ENCODE measurements at regions not wholly inside any gene's neighbourhood (a gene's known extent, or its start where the extent isn't known, plus 50 kb on each side); places are given as distances from the start of the nearest gene placed in this dataset.

GRCh38 chr10:108362296-108362695 lies 1197.8 kb upstream of the SORCS1 start:
- no peak for DNase-seq (ENCODE audit: low spot score)
- no peak for TF ChIP-seq SP1 (IDR thresholded peaks at IDR 0.05)
- no peak for TF ChIP-seq TAF1 (conservative IDR thresholded peaks at IDR 0.05)
- no peak for TF ChIP-seq GABPA (IDR thresholded peaks at IDR 0.05 in 1 of 2, conservative IDR thresholded peaks at IDR 0.05 in 1 of 2)
- TF ChIP-seq EGR1 (IDR thresholded peaks at IDR 0.05; ENCODE audit: low read depth in 2 of 2), result no peak
- TF ChIP-seq JUND (IDR thresholded peaks at IDR 0.05), result no peak
- no peak for TF ChIP-seq RAD21 (IDR thresholded peaks at IDR 0.05)
- TF ChIP-seq MAX (IDR thresholded peaks at IDR 0.05), result no peak
- TF ChIP-seq NR2F2 (IDR thresholded peaks at IDR 0.05), result no peak
- TF ChIP-seq, protein P1, sequence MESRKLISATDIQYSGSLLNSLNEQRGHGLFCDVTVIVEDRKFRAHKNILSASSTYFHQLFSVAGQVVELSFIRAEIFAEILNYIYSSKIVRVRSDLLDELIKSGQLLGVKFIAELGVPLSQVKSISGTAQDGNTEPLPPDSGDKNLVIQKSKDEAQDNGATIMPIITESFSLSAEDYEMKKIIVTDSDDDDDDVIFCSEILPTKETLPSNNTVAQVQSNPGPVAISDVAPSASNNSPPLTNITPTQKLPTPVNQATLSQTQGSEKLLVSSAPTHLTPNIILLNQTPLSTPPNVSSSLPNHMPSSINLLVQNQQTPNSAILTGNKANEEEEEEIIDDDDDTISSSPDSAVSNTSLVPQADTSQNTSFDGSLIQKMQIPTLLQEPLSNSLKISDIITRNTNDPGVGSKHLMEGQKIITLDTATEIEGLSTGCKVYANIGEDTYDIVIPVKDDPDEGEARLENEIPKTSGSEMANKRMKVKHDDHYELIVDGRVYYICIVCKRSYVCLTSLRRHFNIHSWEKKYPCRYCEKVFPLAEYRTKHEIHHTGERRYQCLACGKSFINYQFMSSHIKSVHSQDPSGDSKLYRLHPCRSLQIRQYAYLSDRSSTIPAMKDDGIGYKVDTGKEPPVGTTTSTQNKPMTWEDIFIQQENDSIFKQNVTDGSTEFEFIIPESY (IDR thresholded peaks at IDR 0.05), result no peak
- TF ChIP-seq CTCF (IDR thresholded peaks at IDR 0.05; ENCODE audit: low read depth, low read length, missing input control), result no peak
- 65% methylated on average over 2 of the region's 2 CpGs for WGBS
- H3K27me3 ChIP-seq (ENCODE audit: control insufficient read depth in 4 of 4, insufficient read depth in 4 of 4, low read length in 3 of 4), result no peaks in the 10 kb centered on the region
- no peak overlapping the region for H3K9ac ChIP-seq (ENCODE audit: low read depth in 1 of 2, low read length in 2 of 2)
- no peaks in the 10 kb centered on the region for H3K9me3 ChIP-seq (ENCODE audit: control insufficient read depth in 4 of 4, low read length in 3 of 4)
- no peak overlapping the region for H3K4me3 ChIP-seq (ENCODE audit: low read depth in 1 of 3, low read length in 3 of 3)
- H3K27ac ChIP-seq (ENCODE audit: low read depth in 1 of 2, low read length in 2 of 2), result no peak overlapping the region
- H3K36me3 ChIP-seq (ENCODE audit: control insufficient read depth in 4 of 4, insufficient read depth in 3 of 4, low read depth in 1 of 4, low read length in 3 of 4), result no peaks in the 10 kb centered on the region
- H3K4me1 ChIP-seq (ENCODE audit: control insufficient read depth in 4 of 4, insufficient read depth in 4 of 4, low read length in 3 of 4), result no peaks in the 10 kb centered on the region

GRCh38 chr10:108360187-108360586 lies 1195.7 kb upstream of the SORCS1 start:
- 65% methylated on average over 2 of the region's 2 CpGs for WGBS
- Histone ChIP-seq H3K9me3 (ENCODE audit: control insufficient read depth in 4 of 4, low read length in 3 of 4) (no peaks in the 10 kb centered on the region), H3K27ac (ENCODE audit: low read depth in 1 of 2, low read length in 2 of 2) (no peak overlapping the region), H3K36me3 (ENCODE audit: control insufficient read depth in 4 of 4, insufficient read depth in 3 of 4, low read depth in 1 of 4, low read length in 3 of 4) (no peaks in the 10 kb centered on the region), H3K4me3 (ENCODE audit: low read depth in 1 of 3, low read length in 3 of 3) (no peak overlapping the region), H3K4me1 (ENCODE audit: control insufficient read depth in 4 of 4, insufficient read depth in 4 of 4, low read length in 3 of 4) (no peaks in the 10 kb centered on the region), H3K27me3 (ENCODE audit: control insufficient read depth in 4 of 4, insufficient read depth in 4 of 4, low read length in 3 of 4) (peaks cover 0 to 6% (median 0%) of the 10 kb centered on the region in 4 donors), H3K9ac (ENCODE audit: low read depth in 1 of 2, low read length in 2 of 2) (no peak overlapping the region)
- TF ChIP-seq NR2F2 (IDR thresholded peaks at IDR 0.05), result no peak
- TF ChIP-seq JUND (IDR thresholded peaks at IDR 0.05), result no peak
- no peak for TF ChIP-seq RAD21 (IDR thresholded peaks at IDR 0.05)
- TF ChIP-seq, protein P1 (IDR thresholded peaks at IDR 0.05), result no peak
- TF ChIP-seq RXRA (IDR thresholded peaks at IDR 0.05), result no peak
- TF ChIP-seq MAX (IDR thresholded peaks at IDR 0.05), result no peak
- no peak for TF ChIP-seq FOXA1 (IDR thresholded peaks at IDR 0.05)
- no peak for TF ChIP-seq REST (IDR thresholded peaks at IDR 0.05)
- TF ChIP-seq GABPA (IDR thresholded peaks at IDR 0.05 in 1 of 2, conservative IDR thresholded peaks at IDR 0.05 in 1 of 2), result no peak
- no peak for TF ChIP-seq CTCF (IDR thresholded peaks at IDR 0.05; ENCODE audit: low read depth, low read length, missing input control)
- no peak for TF ChIP-seq HNF4G (IDR thresholded peaks at IDR 0.05)
- TF ChIP-seq EGR1 (IDR thresholded peaks at IDR 0.05; ENCODE audit: low read depth in 2 of 2), result no peak
- TF ChIP-seq SP1 (IDR thresholded peaks at IDR 0.05), result no peak
- TF ChIP-seq FOXA2 (IDR thresholded peaks at IDR 0.05), result no peak
- no peak for TF ChIP-seq YY1 (IDR thresholded peaks at IDR 0.05)
- DNase-seq (ENCODE audit: low spot score), result no peak

Measured in liver (tissue), 8 donors.